ENCODE measurements at regions not wholly inside any gene's neighbourhood (a gene's known extent, or its start where the extent isn't known, plus 50 kb on each side); places are given as distances from the start of the nearest gene placed in this dataset.

DNA sequence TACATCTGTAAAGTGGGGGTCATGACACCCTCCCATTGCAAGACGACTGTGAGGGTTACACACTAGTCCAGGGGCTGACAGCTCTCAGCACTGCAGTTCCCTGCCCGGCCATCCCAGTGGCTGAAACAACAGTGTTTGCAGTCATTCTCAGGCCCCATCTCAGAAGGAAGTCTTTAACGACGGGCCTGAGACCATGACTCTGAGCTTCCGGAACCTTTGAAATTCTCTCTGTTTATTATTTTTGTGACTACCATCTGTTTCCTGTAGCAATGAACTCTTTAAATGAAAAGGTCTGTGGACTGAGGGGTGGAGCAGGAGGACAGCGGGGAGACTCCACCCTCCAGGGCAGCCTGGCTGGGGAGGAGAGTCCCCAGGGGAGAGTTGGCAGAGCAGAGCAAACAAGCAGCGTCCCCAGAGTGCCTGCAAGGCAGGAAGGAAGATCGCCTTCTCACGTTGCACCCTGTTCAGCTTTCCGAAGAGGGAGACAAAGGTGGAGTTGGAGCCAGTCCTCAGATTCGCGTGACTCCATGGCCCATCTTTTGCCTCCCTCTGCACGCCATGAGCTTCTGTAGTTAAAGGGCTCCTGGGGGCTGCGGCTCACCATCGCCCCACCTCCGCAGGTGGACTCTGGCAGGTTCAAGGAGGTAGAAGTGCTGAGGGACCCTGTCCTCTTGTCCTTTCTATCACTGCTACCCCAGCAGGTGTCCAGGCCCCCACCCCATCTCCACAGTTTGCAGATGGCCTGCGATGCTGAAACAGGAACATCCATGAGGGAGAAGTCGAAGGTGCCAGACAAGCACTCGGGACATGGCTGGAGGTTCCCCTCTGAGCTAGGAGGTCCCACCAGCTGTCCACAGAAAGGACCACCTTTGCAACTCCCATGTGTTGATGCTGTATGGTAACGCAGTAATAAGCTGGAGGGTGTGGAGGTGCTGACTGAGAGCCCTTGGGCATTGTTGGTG lies 525.8 kb upstream of the PROK2 start:
- Mint-ChIP-seq H3K9me3 (peaks cover 0 to 2% of the 10 kb centered on the region in 2 donors), H3K36me3 (ENCODE audit: insufficient read depth in 2 of 2) (no peaks in the 10 kb centered on the region), H3K4me3 (peak overlapping the region; percentile 57 to 78), H3K4me1 (ENCODE audit: low read depth) (peaks cover 15% of the 10 kb centered on the region), H3K27me3 (ENCODE audit: low read depth) (no peaks in the 10 kb centered on the region), H3K27ac (peak overlapping the region; percentile 61)
- peak; percentile 21 to 23 for DNase-seq
- ATAC-seq (replicated peaks in 1 of 2): peak; percentile 66 to 69

GRCh38 chr3:72309661-72310418 lies 524.9 kb upstream of the PROK2 start:
- no peak for ATAC-seq (replicated peaks in 1 of 2)
- H3K4me3 Mint-ChIP-seq: peak overlapping the region in 1 of 2 donors; percentile 78
- no peaks in the 10 kb centered on the region for H3K27me3 Mint-ChIP-seq (ENCODE audit: low read depth)
- peaks cover 0 to 2% of the 10 kb centered on the region in 2 donors for H3K9me3 Mint-ChIP-seq
- no peak for DNase-seq
- H3K36me3 Mint-ChIP-seq (ENCODE audit: insufficient read depth in 2 of 2): no peaks in the 10 kb centered on the region
- peak overlapping the region; percentile 61 for H3K27ac Mint-ChIP-seq
- peaks cover 15% of the 10 kb centered on the region for H3K4me1 Mint-ChIP-seq (ENCODE audit: low read depth)

DNA sequence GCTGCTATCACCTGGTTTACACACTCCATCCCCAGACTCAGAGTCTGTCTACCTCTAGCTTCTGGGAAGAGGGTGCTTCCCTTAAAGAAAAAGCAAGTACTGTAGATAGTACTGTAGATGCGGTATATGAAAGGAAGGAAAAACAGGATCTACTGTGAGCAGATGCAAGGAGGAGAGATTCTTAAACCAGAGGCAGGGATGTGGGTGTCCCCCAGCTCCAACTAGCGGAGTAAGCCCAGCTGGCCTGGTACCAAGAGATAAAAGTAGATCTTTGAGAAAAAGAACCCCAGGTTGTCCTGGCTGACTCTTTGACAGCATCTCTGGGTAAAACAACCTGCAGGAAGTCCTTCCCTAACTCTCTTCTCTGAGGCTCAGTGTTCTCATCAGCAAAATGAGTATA lies 523.7 kb upstream of the PROK2 start:
- ATAC-seq (replicated peaks in 1 of 2): no peak
- no peaks in the 10 kb centered on the region for H3K27me3 Mint-ChIP-seq (ENCODE audit: low read depth)
- peaks cover 15% of the 10 kb centered on the region for H3K4me1 Mint-ChIP-seq (ENCODE audit: low read depth)
- no peak overlapping the region for H3K4me3 Mint-ChIP-seq
- no peaks in the 10 kb centered on the region for H3K9me3 Mint-ChIP-seq
- H3K36me3 Mint-ChIP-seq (ENCODE audit: insufficient read depth in 2 of 2): no peaks in the 10 kb centered on the region
- DNase-seq: no peak
- peak overlapping the region; percentile 63 for H3K27ac Mint-ChIP-seq

GRCh38 chr3:72307438-72308115 lies 522.6 kb upstream of the PROK2 start:
- Mint-ChIP-seq H3K4me1 (ENCODE audit: low read depth) (peaks cover 15% of the 10 kb centered on the region), H3K36me3 (ENCODE audit: insufficient read depth in 2 of 2) (no peaks in the 10 kb centered on the region), H3K27ac (no peak overlapping the region), H3K4me3 (no peak overlapping the region), H3K27me3 (ENCODE audit: low read depth) (no peaks in the 10 kb centered on the region), H3K9me3 (no peaks in the 10 kb centered on the region)
- DNase-seq (no peak), ATAC-seq (replicated peaks in 1 of 2) (no peak)

GRCh38 chr3:72306800-72307341 lies 521.9 kb upstream of the PROK2 start:
- Mint-ChIP-seq H3K9me3 (no peaks in the 10 kb centered on the region), H3K27me3 (ENCODE audit: low read depth) (no peaks in the 10 kb centered on the region), H3K4me3 (no peak overlapping the region), H3K36me3 (ENCODE audit: insufficient read depth in 2 of 2) (no peaks in the 10 kb centered on the region), H3K27ac (no peak overlapping the region), H3K4me1 (ENCODE audit: low read depth) (peaks cover 15% of the 10 kb centered on the region)
- no peak for DNase-seq
- no peak for ATAC-seq (replicated peaks in 1 of 2)

GRCh38 chr3:72303926-72304325 lies 519.0 kb upstream of the PROK2 start:
- DNase-seq (no peak), ATAC-seq (replicated peaks in 1 of 2) (no peak)
- H3K36me3 Mint-ChIP-seq (ENCODE audit: insufficient read depth in 2 of 2): no peaks in the 10 kb centered on the region
- H3K27ac Mint-ChIP-seq: no peak overlapping the region
- H3K9me3 Mint-ChIP-seq: no peaks in the 10 kb centered on the region
- H3K4me1 Mint-ChIP-seq (ENCODE audit: low read depth): no peaks in the 10 kb centered on the region
- H3K27me3 Mint-ChIP-seq (ENCODE audit: low read depth): no peaks in the 10 kb centered on the region
- no peak overlapping the region for H3K4me3 Mint-ChIP-seq

DNA sequence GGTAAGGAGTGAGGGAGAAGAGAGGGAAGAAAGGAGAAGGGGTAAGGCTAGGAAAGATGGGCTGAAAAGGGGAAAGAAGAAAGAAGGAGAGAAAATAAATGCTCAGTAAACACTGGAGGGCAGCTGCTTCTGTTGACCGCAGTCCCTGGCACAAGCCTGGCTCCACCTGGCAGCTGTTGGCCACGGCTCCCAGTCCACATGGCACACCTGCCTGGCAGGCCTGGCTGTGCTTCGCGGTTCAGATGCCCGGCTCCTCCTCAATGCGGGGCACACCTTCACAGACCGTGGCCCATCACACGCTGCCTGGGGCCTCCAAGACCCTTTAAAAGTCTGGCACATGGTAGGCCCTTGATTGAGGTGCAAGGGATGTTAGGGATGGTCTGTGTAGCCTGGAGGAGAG lies 516.8 kb upstream of the PROK2 start:
- Mint-ChIP-seq H3K9me3 (no peaks in the 10 kb centered on the region), H3K36me3 (ENCODE audit: insufficient read depth in 2 of 2) (no peaks in the 10 kb centered on the region), H3K4me1 (ENCODE audit: low read depth) (no peaks in the 10 kb centered on the region), H3K4me3 (no peak overlapping the region), H3K27me3 (ENCODE audit: low read depth) (no peaks in the 10 kb centered on the region), H3K27ac (no peak overlapping the region)
- ATAC-seq (replicated peaks in 1 of 2) (no peak), DNase-seq (no peak)

- no peaks in the 10 kb centered on the region for H3K36me3 Mint-ChIP-seq (ENCODE audit: insufficient read depth in 2 of 2)
- H3K9me3 Mint-ChIP-seq: no peaks in the 10 kb centered on the region
- ATAC-seq (replicated peaks in 1 of 2): no peak
- no peaks in the 10 kb centered on the region for H3K27me3 Mint-ChIP-seq (ENCODE audit: low read depth)
- no peak overlapping the region for H3K27ac Mint-ChIP-seq
- no peak overlapping the region for H3K4me3 Mint-ChIP-seq
- no peaks in the 10 kb centered on the region for H3K4me1 Mint-ChIP-seq (ENCODE audit: low read depth)
- DNase-seq: no peak
These were observed 515.7 kb upstream of the PROK2 start for GRCh38 chr3:72300621-72301020.

GRCh38 chr3:72299823-72300222 lies 514.9 kb upstream of the PROK2 start:
- no peak overlapping the region for H3K27ac Mint-ChIP-seq
- H3K9me3 Mint-ChIP-seq: no peaks in the 10 kb centered on the region
- H3K27me3 Mint-ChIP-seq (ENCODE audit: low read depth): no peaks in the 10 kb centered on the region
- no peaks in the 10 kb centered on the region for H3K4me1 Mint-ChIP-seq (ENCODE audit: low read depth)
- H3K4me3 Mint-ChIP-seq: no peak overlapping the region
- DNase-seq: no peak
- no peaks in the 10 kb centered on the region for H3K36me3 Mint-ChIP-seq (ENCODE audit: insufficient read depth in 2 of 2)
- ATAC-seq (replicated peaks in 1 of 2): no peak

DNA sequence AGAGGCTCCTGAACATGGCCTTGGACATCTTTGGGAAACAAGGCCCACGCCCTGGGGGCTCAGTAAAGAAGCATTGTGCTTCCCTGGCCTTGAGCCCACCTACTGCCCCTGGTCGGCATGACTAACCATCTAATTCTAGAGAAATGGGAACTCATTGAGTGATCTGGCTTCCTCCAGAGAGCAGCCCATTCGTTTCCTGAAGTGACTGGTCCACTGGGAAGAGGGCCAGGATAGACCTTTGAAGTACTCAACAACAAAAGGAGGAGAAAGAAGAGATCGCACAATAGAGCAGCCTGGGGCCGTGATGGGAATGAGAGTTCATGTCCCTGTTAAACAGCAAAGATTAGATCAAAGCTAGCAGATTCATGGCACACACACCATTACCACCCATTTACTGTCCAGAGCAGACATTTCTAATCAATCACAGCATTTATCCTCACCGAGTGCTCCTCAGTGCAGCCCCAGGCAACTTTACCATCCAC lies 514.4 kb upstream of the PROK2 start:
- Mint-ChIP-seq H3K36me3 (ENCODE audit: insufficient read depth in 2 of 2) (no peaks in the 10 kb centered on the region), H3K4me1 (ENCODE audit: low read depth) (no peaks in the 10 kb centered on the region), H3K9me3 (no peaks in the 10 kb centered on the region), H3K27ac (no peak overlapping the region), H3K4me3 (no peak overlapping the region), H3K27me3 (ENCODE audit: low read depth) (no peaks in the 10 kb centered on the region)
- no peak for ATAC-seq (replicated peaks in 1 of 2)
- DNase-seq: no peak

DNA sequence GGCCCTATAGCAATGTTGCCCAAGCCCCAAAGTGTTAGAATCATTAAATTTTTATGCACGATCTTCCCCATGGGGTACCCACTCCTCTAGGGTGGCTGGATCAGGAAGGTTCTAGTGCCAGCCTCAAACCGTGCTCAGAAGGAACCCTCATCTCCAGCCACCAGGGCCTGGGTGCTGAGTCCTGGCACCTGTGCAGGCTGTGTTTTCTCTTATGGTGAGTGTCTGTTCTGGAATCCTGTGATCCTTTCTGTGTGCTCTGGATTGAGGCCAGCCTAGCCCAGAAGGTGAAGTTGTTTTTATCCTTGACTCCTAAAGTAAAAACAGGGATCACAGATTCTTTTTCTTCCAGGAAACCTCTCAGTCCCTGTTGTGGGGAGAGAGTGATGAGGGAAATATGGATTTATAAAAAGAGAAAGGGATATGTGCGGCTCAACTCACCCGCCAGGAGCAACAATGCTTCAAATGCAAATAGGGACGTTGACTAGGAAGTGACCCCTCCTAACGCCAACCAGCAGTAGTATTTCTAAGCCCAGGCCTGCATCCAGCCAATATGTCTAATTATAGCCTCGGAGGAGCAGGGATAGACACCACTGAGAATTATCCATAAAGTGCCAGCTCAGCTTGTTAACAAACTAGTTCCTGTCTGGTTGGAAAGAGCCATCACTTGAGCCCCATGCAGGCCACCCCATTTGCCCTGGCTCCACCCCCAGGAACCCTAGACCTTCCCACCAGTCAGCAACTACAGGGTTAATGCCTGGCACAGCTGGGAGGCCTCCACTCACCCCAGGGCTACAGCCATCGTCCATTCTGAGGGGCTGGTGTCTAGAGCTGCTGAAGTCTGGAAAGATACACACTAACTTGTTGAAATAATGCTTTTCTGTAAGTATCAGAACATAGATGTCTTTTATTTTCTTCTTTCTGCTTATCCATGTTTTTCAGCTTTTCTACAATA lies 513.5 kb upstream of the PROK2 start:
- Mint-ChIP-seq H3K27me3 (ENCODE audit: low read depth) (no peaks in the 10 kb centered on the region), H3K27ac (no peak overlapping the region), H3K4me1 (ENCODE audit: low read depth) (no peaks in the 10 kb centered on the region), H3K4me3 (no peak overlapping the region), H3K36me3 (ENCODE audit: insufficient read depth in 2 of 2) (no peaks in the 10 kb centered on the region), H3K9me3 (no peaks in the 10 kb centered on the region)
- ATAC-seq (replicated peaks in 1 of 2) (no peak), DNase-seq (no peak)

DNA sequence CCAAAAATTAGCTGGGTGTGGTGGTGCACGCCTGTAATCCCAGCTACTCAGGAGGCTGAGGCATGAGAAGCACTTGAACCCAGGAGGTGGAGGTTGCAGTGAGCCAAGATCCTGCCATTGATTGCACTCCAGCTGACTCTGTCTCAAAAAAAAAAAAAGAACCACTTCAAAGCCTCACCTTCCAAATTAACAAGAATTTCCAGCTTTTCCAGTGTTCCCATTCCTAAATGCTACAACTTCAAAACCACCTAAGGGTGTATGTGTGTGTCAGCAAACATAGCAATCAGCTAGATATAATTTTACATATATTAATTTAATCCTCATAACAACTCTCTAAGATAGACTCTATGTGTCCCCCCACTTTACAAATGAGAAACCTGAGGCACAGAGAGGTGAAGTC lies 512.5 kb upstream of the PROK2 start:
- Mint-ChIP-seq H3K4me1 (ENCODE audit: low read depth) (no peaks in the 10 kb centered on the region), H3K9me3 (no peaks in the 10 kb centered on the region), H3K27me3 (ENCODE audit: low read depth) (no peaks in the 10 kb centered on the region), H3K36me3 (ENCODE audit: insufficient read depth in 2 of 2) (no peaks in the 10 kb centered on the region), H3K27ac (no peak overlapping the region), H3K4me3 (no peak overlapping the region)
- DNase-seq (no peak), ATAC-seq (replicated peaks in 1 of 2) (no peak)
